Stimulated activated CD8-positive, alpha-beta memory T cell treated with anti-CD3 and anti-CD28 coated beads, Interleukin-15, amount 100 ng/mL, for 48 hours (primary cell): ENCODE measurements at regions not wholly inside any gene's neighbourhood (a gene's known extent, or its start where the extent isn't known, plus 50 kb on each side); places are given as distances from the start of the nearest gene placed in this dataset.

Experiments used
- DNase-seq, 2 donors: peaks; one replicate each; pipeline ENCODE4 v3.0.0-alpha.2; 2020; ENCODE audit warnings: low read depth in 2 of 2

GRCh38 chr15:39444735-39445470 lies 136.0 kb upstream of the THBS1 start:
- DNase-seq: no peak

GRCh38 chr15:39445931-39446330 lies 134.9 kb upstream of the THBS1 start:
- no peak for DNase-seq

- DNase-seq: no peak
These were observed 133.5 kb upstream of the THBS1 start for GRCh38 chr15:39447346-39447745.

GRCh38 chr15:39447881-39448280 lies 133.0 kb upstream of the THBS1 start:
- DNase-seq: no peak

GRCh38 chr15:39448409-39448808 lies 132.5 kb upstream of the THBS1 start:
- DNase-seq: no peak

- no peak for DNase-seq
These were observed 129.7 kb upstream of the THBS1 start for GRCh38 chr15:39451121-39451688.

- DNase-seq: no peak
These were observed 129.0 kb upstream of the THBS1 start for GRCh38 chr15:39451871-39452270.

- no peak for DNase-seq
These were observed 127.3 kb upstream of the THBS1 start for GRCh38 chr15:39453620-39454019.

GRCh38 chr15:39454189-39454986 lies 126.5 kb upstream of the THBS1 start:
- no peak for DNase-seq

GRCh38 chr15:39455471-39455991 lies 125.3 kb upstream of the THBS1 start:
- no peak for DNase-seq

GRCh38 chr15:39456159-39456558 lies 124.7 kb upstream of the THBS1 start:
- no peak for DNase-seq

- DNase-seq: no peak
These were observed 124.1 kb upstream of the THBS1 start for GRCh38 chr15:39456582-39457330.

GRCh38 chr15:39458131-39458530 lies 122.7 kb upstream of the THBS1 start:
- no peak for DNase-seq

GRCh38 chr15:39459548-39459947 lies 121.3 kb upstream of the THBS1 start:
- no peak for DNase-seq

GRCh38 chr15:39460748-39461147 lies 120.1 kb upstream of the THBS1 start:
- no peak for DNase-seq

- DNase-seq: no peak
These were observed 119.2 kb upstream of the THBS1 start for GRCh38 chr15:39461536-39462130.

- DNase-seq: no peak
These were observed 118.2 kb upstream of the THBS1 start for GRCh38 chr15:39462691-39463090.

GRCh38 chr15:39465843-39466749 lies 114.8 kb upstream of the THBS1 start:
- no peak for DNase-seq

GRCh38 chr15:39466750-39467105 lies 114.2 kb upstream of the THBS1 start:
- DNase-seq: no peak

- no peak for DNase-seq
These were observed 112.5 kb upstream of the THBS1 start for GRCh38 chr15:39468331-39468730.

GRCh38 chr15:39468828-39469227 lies 112.1 kb upstream of the THBS1 start:
- no peak for DNase-seq
